Panc1 (cell line): ENCODE measurements at regions not wholly inside any gene's neighbourhood (a gene's known extent, or its start where the extent isn't known, plus 50 kb on each side); places are given as distances from the start of the nearest gene placed in this dataset.
"Not testable (repeated sequence)": the region's sequence is repeated elsewhere in the genome, so short reads cannot be mapped to it uniquely, and the experiment has no call there.

Experiments
- POLR2AphosphoS5 ChIP-seq: IDR thresholded peaks from 2 replicates; pipeline ENCODE4 v1.6.1; 2012; ENCODE audit warnings: mild to moderate bottlenecking, low read depth, low read length, moderate library complexity
- SIN3A ChIP-seq: IDR thresholded peaks from 2 replicates; pipeline ENCODE4 v1.6.1; 2012; ENCODE audit warnings: low read depth, mild to moderate bottlenecking, low read length, moderate library complexity, borderline replicate concordance; ENCODE audit not compliant: insufficient read depth
- TF ChIP-seq, protein P1 (sequence below): fragments of 450-650 bp; IDR thresholded peaks from 2 replicates; pipeline ENCODE4 v1.5.1; 2017; ENCODE audit warnings: mild to moderate bottlenecking
- TF ChIP-seq, protein P2 (sequence below), 2 experiments: IDR thresholded peaks; 2 replicates each; pipeline ENCODE4 v1.6.1; 2011 to 2012; ENCODE audit warnings: low read depth in 2 of 2, control low read depth in 1 of 2, low read length in 1 of 2, mild to moderate bottlenecking in 1 of 2, moderate library complexity in 1 of 2; ENCODE audit not compliant: insufficient read depth in 1 of 2

DNA sequence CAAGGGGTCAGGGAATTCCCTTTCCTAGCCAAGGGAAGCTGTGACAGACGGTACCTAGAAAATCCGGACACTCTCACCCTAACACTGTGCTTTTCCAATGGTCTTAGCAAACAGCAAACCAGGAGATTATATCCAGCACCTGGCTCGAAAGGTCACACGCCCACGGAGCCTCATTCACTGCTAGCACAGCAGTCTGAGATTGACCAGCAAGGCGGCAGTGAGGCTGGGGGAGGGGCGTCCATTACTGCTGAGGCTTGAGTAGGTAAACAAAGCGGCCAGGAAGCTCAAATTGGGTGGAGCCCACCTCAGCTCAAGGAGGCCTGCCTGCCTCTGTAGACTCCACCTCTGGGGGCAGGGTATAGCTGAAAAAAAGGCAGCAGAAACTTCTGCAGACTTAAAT, 447.3 kb downstream of the RSL24D1 start:
- TF ChIP-seq, protein P1, sequence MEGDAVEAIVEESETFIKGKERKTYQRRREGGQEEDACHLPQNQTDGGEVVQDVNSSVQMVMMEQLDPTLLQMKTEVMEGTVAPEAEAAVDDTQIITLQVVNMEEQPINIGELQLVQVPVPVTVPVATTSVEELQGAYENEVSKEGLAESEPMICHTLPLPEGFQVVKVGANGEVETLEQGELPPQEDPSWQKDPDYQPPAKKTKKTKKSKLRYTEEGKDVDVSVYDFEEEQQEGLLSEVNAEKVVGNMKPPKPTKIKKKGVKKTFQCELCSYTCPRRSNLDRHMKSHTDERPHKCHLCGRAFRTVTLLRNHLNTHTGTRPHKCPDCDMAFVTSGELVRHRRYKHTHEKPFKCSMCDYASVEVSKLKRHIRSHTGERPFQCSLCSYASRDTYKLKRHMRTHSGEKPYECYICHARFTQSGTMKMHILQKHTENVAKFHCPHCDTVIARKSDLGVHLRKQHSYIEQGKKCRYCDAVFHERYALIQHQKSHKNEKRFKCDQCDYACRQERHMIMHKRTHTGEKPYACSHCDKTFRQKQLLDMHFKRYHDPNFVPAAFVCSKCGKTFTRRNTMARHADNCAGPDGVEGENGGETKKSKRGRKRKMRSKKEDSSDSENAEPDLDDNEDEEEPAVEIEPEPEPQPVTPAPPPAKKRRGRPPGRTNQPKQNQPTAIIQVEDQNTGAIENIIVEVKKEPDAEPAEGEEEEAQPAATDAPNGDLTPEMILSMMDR = not testable (repeated sequence)
- TF ChIP-seq, protein P2, sequence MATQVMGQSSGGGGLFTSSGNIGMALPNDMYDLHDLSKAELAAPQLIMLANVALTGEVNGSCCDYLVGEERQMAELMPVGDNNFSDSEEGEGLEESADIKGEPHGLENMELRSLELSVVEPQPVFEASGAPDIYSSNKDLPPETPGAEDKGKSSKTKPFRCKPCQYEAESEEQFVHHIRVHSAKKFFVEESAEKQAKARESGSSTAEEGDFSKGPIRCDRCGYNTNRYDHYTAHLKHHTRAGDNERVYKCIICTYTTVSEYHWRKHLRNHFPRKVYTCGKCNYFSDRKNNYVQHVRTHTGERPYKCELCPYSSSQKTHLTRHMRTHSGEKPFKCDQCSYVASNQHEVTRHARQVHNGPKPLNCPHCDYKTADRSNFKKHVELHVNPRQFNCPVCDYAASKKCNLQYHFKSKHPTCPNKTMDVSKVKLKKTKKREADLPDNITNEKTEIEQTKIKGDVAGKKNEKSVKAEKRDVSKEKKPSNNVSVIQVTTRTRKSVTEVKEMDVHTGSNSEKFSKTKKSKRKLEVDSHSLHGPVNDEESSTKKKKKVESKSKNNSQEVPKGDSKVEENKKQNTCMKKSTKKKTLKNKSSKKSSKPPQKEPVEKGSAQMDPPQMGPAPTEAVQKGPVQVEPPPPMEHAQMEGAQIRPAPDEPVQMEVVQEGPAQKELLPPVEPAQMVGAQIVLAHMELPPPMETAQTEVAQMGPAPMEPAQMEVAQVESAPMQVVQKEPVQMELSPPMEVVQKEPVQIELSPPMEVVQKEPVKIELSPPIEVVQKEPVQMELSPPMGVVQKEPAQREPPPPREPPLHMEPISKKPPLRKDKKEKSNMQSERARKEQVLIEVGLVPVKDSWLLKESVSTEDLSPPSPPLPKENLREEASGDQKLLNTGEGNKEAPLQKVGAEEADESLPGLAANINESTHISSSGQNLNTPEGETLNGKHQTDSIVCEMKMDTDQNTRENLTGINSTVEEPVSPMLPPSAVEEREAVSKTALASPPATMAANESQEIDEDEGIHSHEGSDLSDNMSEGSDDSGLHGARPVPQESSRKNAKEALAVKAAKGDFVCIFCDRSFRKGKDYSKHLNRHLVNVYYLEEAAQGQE (IDR thresholded peaks at IDR 0.05; ENCODE audit: insufficient read depth in 1 of 2, low read depth in 2 of 2, low read length in 1 of 2) = not testable (repeated sequence)
- TF ChIP-seq SIN3A, POLR2AphosphoS5: not testable (repeated sequence)
